Upper lobe of left lung (tissue), 6 donors: ENCODE measurements at regions not wholly inside any gene's neighbourhood (a gene's known extent, or its start where the extent isn't known, plus 50 kb on each side); places are given as distances from the start of the nearest gene placed in this dataset.

ENCODE experiments used
- ATAC-seq, 2 donors: fragments of 200-7000 bp; cut with Tn5 transposase; one replicate each; pipeline ENCODE4 v1.9.1; 2022; ENCODE audit warnings: mild to moderate bottlenecking in 2 of 2, moderate library complexity in 2 of 2; ENCODE audit not compliant: low FRiP score in 2 of 2
- DNase-seq, 2 donors: peaks; one replicate each; pipeline ENCODE4 v3.0.0-alpha.2; 2019 to 2020
- H3K27ac ChIP-seq, 4 donors: fragments of 200-600 bp; sonication (generic); one replicate each; pipeline ENCODE4 v1.5.1; 2016 to 2019
- H3K27me3 ChIP-seq, 4 donors: fragments of 200-600 bp; sonication (generic); one replicate each; pipeline ENCODE4 v1.5.1; 2017 to 2019
- H3K36me3 ChIP-seq, 4 donors: fragments of 200-600 bp; sonication (generic); one replicate each; pipeline ENCODE4 v1.5.1; 2016 to 2019
- H3K4me1 ChIP-seq, 4 donors: fragments of 200-600 bp; sonication (generic); one replicate each; pipeline ENCODE4 v1.5.1; 2018 to 2019
- H3K4me3 ChIP-seq, 4 donors: fragments of 200-600 bp; sonication (generic); one replicate each; pipeline ENCODE4 v1.5.1; 2017 to 2019; ENCODE audit warnings: mild to moderate bottlenecking in 2 of 4, moderate library complexity in 1 of 4
- H3K9me3 ChIP-seq, 4 donors: fragments of 200-600 bp; sonication (generic); one replicate each; pipeline ENCODE4 v1.5.1; 2018 to 2019
- EP300 ChIP-seq, 4 donors: sonication (generic); formaldehyde crosslinking; IDR thresholded peaks; one replicate each; pipeline ENCODE4 v1.5.1; 2017; ENCODE audit warnings: antibody characterized with exemption in 4 of 4, control low read depth in 2 of 4
- POLR2A ChIP-seq, 4 donors: fragments of 450-650 bp; IDR thresholded peaks; one replicate each; pipeline ENCODE4 v1.5.1; 2016 to 2017; ENCODE audit warnings: antibody characterized with exemption in 4 of 4, mild to moderate bottlenecking in 2 of 4
- POLR2AphosphoS5 ChIP-seq, 2 donors: sonication (generic); formaldehyde crosslinking; IDR thresholded peaks; one replicate each; pipeline ENCODE4 v1.5.1; 2017; ENCODE audit warnings: antibody characterized with exemption in 2 of 2
- WGBS, 2 donors: methylation state at CpG; one replicate each; pipeline ENCODE4 v1.1.5; 2017 to 2018; 5-methylcytosine and 5-hydroxymethylcytosine counted together
- TF ChIP-seq, protein P1 (sequence below), 6 experiments: fragments of 450-650 bp in 4 of 6; fragments of 200-600 bp in 2 of 6; sonication (generic) in 2 of 6; IDR thresholded peaks; one replicate each; pipeline ENCODE4 v1.5.1; 2016 to 2019; ENCODE audit warnings: antibody characterized with exemption in 6 of 6
- donor health status: DM: no; HTN: no; CAD: no; lungs with moderate emphysema.
- donor health status: DM: no; HTN: yes; CAD: no; lungs with severe emphysema.

DNA sequence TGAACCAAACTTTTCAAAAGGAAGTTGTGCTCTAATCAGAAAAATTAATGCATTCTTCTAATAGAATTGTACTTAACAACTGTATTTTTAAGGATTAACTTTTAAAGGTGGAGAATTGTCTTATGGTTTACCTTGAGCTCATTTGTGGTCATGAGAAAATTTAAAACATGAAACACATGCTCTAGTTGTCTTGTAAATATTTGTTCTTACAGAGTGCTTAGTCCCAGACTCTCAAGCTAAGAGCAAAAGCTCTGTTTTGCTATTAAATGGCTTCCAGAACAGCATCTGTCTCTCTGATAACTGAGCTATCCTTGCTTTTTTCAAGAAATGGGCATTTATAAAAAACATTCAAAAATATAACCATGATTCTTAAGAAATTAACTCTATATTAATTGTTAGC is 512.2 kb upstream of the SYNCRIP start:
- Histone ChIP-seq H3K27me3 (no peaks in the 10 kb centered on the region), H3K4me1 (no peaks in the 10 kb centered on the region), H3K27ac (no peak overlapping the region), H3K36me3 (no peaks in the 10 kb centered on the region), H3K9me3 (no peaks in the 10 kb centered on the region), H3K4me3 (no peak overlapping the region)
- no peak for DNase-seq
- TF ChIP-seq, protein P1, sequence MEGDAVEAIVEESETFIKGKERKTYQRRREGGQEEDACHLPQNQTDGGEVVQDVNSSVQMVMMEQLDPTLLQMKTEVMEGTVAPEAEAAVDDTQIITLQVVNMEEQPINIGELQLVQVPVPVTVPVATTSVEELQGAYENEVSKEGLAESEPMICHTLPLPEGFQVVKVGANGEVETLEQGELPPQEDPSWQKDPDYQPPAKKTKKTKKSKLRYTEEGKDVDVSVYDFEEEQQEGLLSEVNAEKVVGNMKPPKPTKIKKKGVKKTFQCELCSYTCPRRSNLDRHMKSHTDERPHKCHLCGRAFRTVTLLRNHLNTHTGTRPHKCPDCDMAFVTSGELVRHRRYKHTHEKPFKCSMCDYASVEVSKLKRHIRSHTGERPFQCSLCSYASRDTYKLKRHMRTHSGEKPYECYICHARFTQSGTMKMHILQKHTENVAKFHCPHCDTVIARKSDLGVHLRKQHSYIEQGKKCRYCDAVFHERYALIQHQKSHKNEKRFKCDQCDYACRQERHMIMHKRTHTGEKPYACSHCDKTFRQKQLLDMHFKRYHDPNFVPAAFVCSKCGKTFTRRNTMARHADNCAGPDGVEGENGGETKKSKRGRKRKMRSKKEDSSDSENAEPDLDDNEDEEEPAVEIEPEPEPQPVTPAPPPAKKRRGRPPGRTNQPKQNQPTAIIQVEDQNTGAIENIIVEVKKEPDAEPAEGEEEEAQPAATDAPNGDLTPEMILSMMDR (IDR thresholded peaks at IDR 0.05): no peak
- TF ChIP-seq EP300 (IDR thresholded peaks at IDR 0.05): no peak
- TF ChIP-seq POLR2A (IDR thresholded peaks at IDR 0.05): no peak
- no peak for TF ChIP-seq POLR2AphosphoS5 (IDR thresholded peaks at IDR 0.05)
- ATAC-seq: no peak

DNA sequence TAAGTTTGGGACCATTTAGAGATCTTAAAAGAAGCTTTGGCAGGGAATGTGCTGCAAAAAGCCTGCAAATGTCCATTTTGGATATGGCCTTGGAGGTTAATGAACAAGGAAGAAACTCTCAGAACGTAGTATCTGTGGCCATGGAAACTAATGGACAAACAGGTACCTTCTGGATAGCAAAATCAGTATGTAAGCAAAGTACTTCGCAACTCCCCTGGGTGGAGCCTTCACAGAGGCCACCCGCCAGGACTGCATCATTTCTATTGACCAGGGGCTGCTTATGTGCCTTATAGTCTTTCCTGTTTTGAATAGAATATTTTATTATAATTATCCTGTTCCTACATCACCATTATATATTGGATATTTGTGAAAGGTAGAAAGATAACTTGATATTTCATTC is 510.8 kb upstream of the SYNCRIP start:
- Histone ChIP-seq H3K36me3 (no peaks in the 10 kb centered on the region), H3K4me1 (no peaks in the 10 kb centered on the region), H3K4me3 (no peak overlapping the region), H3K27ac (no peak overlapping the region), H3K9me3 (no peaks in the 10 kb centered on the region), H3K27me3 (no peaks in the 10 kb centered on the region)
- TF ChIP-seq POLR2AphosphoS5 (IDR thresholded peaks at IDR 0.05) (no peak), EP300 (IDR thresholded peaks at IDR 0.05) (no peak), POLR2A (IDR thresholded peaks at IDR 0.05) (no peak)
- TF ChIP-seq, protein P1 (IDR thresholded peaks at IDR 0.05): no peak
- no peak for DNase-seq
- 73 to 84% methylated on average over 3 of the region's 3 CpGs for WGBS, 2 donors
- no peak for ATAC-seq

DNA sequence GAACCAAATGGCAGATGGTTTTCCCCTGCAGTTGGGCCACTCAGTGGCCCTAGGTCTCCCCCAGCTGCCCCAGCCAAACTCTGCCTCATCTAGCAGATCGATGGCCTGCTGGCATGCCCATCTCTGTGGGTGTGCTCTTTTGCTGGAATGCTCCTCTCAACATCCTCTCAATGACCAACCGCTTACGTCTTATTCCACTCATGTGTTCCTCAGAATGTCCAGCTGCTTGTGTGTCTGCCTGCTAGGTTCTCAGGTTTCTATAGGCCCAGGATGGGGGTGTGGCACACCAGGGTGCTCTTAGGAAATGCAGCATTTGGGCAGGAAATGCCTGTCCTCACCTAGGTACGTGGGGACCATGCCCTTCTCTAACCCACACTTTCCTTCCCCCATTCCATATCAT is 509.9 kb upstream of the SYNCRIP start:
- Histone ChIP-seq H3K27ac (no peak overlapping the region), H3K27me3 (no peaks in the 10 kb centered on the region), H3K9me3 (no peaks in the 10 kb centered on the region), H3K4me1 (no peaks in the 10 kb centered on the region), H3K4me3 (no peak overlapping the region), H3K36me3 (no peaks in the 10 kb centered on the region)
- TF ChIP-seq POLR2AphosphoS5 (IDR thresholded peaks at IDR 0.05): no peak
- no peak for TF ChIP-seq POLR2A (IDR thresholded peaks at IDR 0.05)
- TF ChIP-seq EP300 (IDR thresholded peaks at IDR 0.05): no peak
- TF ChIP-seq, protein P1 (IDR thresholded peaks at IDR 0.05): no peak
- peak in 1 of 2 donors; percentile 5 for ATAC-seq
- 40 to 43% methylated on average over 4 of the region's 4 CpGs for WGBS, 2 donors
- DNase-seq: no peak

DNA sequence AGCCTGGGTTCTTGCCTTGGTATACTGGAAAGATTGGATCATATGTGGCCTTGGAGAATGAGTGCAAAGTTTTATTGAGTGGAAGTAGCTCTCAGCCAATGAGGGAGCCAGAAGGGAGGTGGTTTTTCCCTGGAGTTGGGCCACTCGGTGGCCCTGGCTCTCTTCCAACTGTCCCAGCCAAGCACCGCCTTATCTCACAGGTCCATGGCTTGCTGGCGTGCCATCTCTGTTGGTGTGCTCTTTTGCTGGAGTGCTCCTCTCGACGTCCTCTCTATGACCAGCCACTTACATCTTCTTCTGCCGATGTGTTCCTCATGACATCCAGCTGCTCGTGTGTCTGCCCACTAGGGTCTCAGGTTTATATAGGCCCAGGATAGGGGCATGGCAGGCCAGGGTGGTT is 505.9 kb upstream of the SYNCRIP start:
- H3K4me1 ChIP-seq: no peaks in the 10 kb centered on the region
- no peaks in the 10 kb centered on the region for H3K27me3 ChIP-seq
- no peak overlapping the region for H3K4me3 ChIP-seq
- DNase-seq (no peak), ATAC-seq (no peak)
- H3K36me3 ChIP-seq: no peaks in the 10 kb centered on the region
- no peak overlapping the region for H3K27ac ChIP-seq
- WGBS, 2 donors: 76 to 82% methylated on average over 7 of the region's 7 CpGs
- no peak for TF ChIP-seq EP300 (IDR thresholded peaks at IDR 0.05)
- TF ChIP-seq POLR2A (IDR thresholded peaks at IDR 0.05): no peak
- TF ChIP-seq POLR2AphosphoS5 (IDR thresholded peaks at IDR 0.05): no peak
- TF ChIP-seq, protein P1 (IDR thresholded peaks at IDR 0.05): no peak
- H3K9me3 ChIP-seq: no peaks in the 10 kb centered on the region

DNA sequence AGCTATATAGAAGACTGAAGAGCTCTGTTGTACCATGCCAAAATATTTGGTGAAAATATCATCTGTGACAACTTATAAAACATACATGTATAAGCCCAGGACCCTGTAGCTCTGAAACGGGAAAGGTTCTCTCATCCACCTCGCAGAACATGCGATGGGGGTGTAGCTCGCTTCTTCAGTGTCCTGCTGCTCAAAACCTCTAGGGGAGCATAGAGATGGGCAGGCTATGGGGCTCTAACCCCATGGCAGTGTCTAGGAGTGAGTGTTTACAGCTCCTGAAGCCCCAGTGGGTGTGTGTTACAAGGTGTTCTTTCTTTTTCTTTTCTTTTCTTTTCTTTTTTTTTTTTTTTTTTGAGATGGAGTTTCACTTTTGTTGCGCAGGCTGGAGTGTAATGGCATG is 505.2 kb upstream of the SYNCRIP start:
- TF ChIP-seq EP300 (IDR thresholded peaks at IDR 0.05) (no peak), POLR2A (IDR thresholded peaks at IDR 0.05) (no peak), POLR2AphosphoS5 (IDR thresholded peaks at IDR 0.05) (no peak)
- TF ChIP-seq, protein P1 (IDR thresholded peaks at IDR 0.05): no peak
- 78 to 92% methylated on average over 5 of the region's 5 CpGs for WGBS, 2 donors
- Histone ChIP-seq H3K27ac (no peak overlapping the region), H3K9me3 (no peaks in the 10 kb centered on the region), H3K36me3 (no peaks in the 10 kb centered on the region), H3K4me3 (no peak overlapping the region), H3K27me3 (no peaks in the 10 kb centered on the region), H3K4me1 (no peaks in the 10 kb centered on the region)
- ATAC-seq (no peak), DNase-seq (no peak)
